MM.1S (cell line): ENCODE measurements at regions not wholly inside any gene's neighbourhood (a gene's known extent, or its start where the extent isn't known, plus 50 kb on each side); places are given as distances from the start of the nearest gene placed in this dataset.

Experiments used
- EZH2 ChIP-seq: fragments of 300-600 bp; sonication (generic); optimal IDR thresholded peaks from 2 replicates; pipeline ENCODE3; 2017; ENCODE audit warnings: low read depth, mild to moderate bottlenecking, antibody characterized with exemption, low read length, mixed read lengths
- EZH2phosphoT487 ChIP-seq: fragments of 300-600 bp; sonication (generic); IDR thresholded peaks from 2 replicates; pipeline ENCODE4 v1.6.1; 2018; ENCODE audit warnings: antibody characterized with exemption, low read length
- TF ChIP-seq, protein P1 (sequence below): fragments of 300-600 bp; sonication (generic); IDR thresholded peaks from 2 replicates; pipeline ENCODE4 v1.5.1; 2016; ENCODE audit warnings: antibody characterized with exemption, low read length, mixed read lengths

DNA sequence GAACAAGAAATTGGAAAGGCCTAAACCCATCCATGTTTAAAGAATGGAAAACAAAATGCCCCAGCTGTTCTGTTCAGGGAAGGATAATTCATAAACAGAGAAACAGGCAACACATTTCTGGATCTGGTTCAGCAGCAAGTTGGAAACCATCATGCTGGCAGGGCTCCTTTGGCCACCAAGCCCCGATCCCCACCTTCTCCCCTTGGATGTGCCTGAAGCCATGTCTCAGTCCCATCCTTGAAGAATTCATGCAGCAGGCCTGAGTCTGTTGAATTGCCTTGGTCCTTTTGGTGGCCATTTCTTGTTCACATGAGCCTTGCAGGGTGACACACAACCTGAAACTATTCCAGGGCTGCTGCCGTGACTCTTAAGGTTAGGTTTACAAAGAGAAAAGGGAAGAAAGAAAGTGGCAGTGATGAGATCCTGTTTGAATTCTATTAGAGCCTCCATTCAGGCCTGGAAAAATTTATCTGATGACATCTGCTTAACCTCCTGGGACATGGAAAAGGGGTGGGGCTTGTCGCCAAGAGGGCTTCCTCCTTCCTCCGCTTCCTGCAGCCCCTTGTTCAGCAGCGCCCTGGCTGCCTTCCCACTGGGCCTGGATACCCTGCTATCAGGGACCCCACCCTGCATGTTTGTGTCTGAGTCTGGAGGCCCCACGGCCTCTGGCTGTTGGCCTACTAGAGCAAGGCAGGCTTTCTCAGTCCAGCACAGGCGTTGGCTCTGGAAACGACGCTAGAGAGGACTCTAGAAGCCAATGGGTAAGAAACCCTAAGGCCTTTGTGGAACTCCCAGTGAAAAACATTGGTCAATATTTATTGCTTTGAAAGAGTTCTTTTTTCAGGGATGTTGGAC lies 341.9 kb downstream of the C12orf75 start:
- TF ChIP-seq EZH2 (no peak), EZH2phosphoT487 (no peak)
- TF ChIP-seq, protein P1, sequence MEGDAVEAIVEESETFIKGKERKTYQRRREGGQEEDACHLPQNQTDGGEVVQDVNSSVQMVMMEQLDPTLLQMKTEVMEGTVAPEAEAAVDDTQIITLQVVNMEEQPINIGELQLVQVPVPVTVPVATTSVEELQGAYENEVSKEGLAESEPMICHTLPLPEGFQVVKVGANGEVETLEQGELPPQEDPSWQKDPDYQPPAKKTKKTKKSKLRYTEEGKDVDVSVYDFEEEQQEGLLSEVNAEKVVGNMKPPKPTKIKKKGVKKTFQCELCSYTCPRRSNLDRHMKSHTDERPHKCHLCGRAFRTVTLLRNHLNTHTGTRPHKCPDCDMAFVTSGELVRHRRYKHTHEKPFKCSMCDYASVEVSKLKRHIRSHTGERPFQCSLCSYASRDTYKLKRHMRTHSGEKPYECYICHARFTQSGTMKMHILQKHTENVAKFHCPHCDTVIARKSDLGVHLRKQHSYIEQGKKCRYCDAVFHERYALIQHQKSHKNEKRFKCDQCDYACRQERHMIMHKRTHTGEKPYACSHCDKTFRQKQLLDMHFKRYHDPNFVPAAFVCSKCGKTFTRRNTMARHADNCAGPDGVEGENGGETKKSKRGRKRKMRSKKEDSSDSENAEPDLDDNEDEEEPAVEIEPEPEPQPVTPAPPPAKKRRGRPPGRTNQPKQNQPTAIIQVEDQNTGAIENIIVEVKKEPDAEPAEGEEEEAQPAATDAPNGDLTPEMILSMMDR: no peak
